ENCODE measurements at regions not wholly inside any gene's neighbourhood (a gene's known extent, or its start where the extent isn't known, plus 50 kb on each side); places are given as distances from the start of the nearest gene placed in this dataset.

DNA sequence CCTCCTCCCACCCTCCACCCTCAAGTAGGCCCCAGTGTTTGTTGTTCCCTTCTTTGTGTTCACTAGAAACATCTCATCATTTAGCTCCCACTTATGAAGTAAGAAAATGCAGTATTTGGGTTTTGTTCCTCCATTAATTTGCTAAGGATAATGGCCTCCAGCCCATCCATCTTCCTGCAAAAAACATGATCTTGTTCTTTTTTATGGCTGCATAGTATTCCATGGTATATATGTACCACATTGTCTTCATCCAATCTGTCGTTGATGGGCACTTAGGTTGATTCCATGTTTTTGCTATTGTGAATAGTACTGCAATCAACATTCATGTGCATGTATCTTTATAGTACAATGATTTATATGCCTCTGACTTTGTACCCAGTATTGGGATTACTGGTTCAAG is 416.8 kb upstream of the SASH1 start:
- intact Hi-C loops (cut with DNase I): no loop called here
- FAIRE-seq: no peak

DNA sequence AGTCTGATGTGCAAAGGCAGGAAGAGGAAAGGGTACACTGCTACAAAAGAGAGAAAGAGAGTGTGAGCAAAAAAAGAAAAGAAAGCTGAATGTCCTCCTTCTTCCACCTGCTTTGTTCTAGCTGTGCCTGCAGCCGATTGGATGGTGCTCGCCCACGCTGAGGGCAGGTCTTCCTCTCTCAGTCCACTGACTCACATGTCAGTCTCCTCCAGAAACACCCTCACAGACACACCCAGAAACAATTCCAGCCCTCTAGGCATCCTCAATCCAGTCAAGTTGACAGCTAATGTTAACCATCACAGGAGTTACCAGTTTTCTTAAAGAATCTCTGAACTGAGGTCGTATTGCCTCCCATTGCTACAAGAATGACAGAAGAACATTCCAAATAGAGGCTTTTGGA is 411.9 kb upstream of the SASH1 start:
- Histone ChIP-seq H3K4me3 (ENCODE audit: low read length in 3 of 3) (no peak overlapping the region), H3K27me3 (ENCODE audit: control insufficient read depth, insufficient read depth, low read length) (no peaks in the 10 kb centered on the region), H3K4me1 (ENCODE audit: control insufficient read depth in 2 of 3, insufficient read depth in 2 of 3, low read depth in 1 of 3, low read length in 3 of 3) (no peaks in the 10 kb centered on the region), H3K9me3 (ENCODE audit: control insufficient read depth in 2 of 3, insufficient read depth in 1 of 3, low read length in 3 of 3) (peaks cover 0 to 6% (median 3%) of the 10 kb centered on the region in 3 donors), H3K27ac (ENCODE audit: low read depth in 2 of 2, low read length in 2 of 2) (no peak overlapping the region), H3K9ac (ENCODE audit: low read length in 3 of 3) (no peak overlapping the region), H3K36me3 (ENCODE audit: control insufficient read depth in 2 of 3, insufficient read depth in 3 of 3, low read length in 3 of 3) (no peaks in the 10 kb centered on the region)
- FAIRE-seq (no peak), DNase-seq (no peak)
- intact Hi-C loops (cut with DNase I): no loop called here
- TF ChIP-seq, protein P1, sequence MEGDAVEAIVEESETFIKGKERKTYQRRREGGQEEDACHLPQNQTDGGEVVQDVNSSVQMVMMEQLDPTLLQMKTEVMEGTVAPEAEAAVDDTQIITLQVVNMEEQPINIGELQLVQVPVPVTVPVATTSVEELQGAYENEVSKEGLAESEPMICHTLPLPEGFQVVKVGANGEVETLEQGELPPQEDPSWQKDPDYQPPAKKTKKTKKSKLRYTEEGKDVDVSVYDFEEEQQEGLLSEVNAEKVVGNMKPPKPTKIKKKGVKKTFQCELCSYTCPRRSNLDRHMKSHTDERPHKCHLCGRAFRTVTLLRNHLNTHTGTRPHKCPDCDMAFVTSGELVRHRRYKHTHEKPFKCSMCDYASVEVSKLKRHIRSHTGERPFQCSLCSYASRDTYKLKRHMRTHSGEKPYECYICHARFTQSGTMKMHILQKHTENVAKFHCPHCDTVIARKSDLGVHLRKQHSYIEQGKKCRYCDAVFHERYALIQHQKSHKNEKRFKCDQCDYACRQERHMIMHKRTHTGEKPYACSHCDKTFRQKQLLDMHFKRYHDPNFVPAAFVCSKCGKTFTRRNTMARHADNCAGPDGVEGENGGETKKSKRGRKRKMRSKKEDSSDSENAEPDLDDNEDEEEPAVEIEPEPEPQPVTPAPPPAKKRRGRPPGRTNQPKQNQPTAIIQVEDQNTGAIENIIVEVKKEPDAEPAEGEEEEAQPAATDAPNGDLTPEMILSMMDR (IDR thresholded peaks at IDR 0.05; ENCODE audit: borderline replicate concordance, extremely low read depth, insufficient read depth): no peak

More for the DNA sequence above, 416.8 kb upstream of the SASH1 start:
- H3K36me3 ChIP-seq (ENCODE audit: control insufficient read depth in 2 of 3, insufficient read depth in 3 of 3, low read length in 3 of 3): no peaks in the 10 kb centered on the region
- no peaks in the 10 kb centered on the region for H3K4me1 ChIP-seq (ENCODE audit: control insufficient read depth in 2 of 3, insufficient read depth in 2 of 3, low read depth in 1 of 3, low read length in 3 of 3)
- no peak overlapping the region for H3K27ac ChIP-seq (ENCODE audit: low read depth in 2 of 2, low read length in 2 of 2)
- no peaks in the 10 kb centered on the region for H3K27me3 ChIP-seq (ENCODE audit: control insufficient read depth, insufficient read depth, low read length)
- TF ChIP-seq, protein P1 (IDR thresholded peaks at IDR 0.05; ENCODE audit: borderline replicate concordance, extremely low read depth, insufficient read depth): no peak
- peaks cover 0 to 9% (median 3%) of the 10 kb centered on the region in 3 donors for H3K9me3 ChIP-seq (ENCODE audit: control insufficient read depth in 2 of 3, insufficient read depth in 1 of 3, low read length in 3 of 3)
- DNase-seq: no peak
- no peak overlapping the region for H3K9ac ChIP-seq (ENCODE audit: low read length in 3 of 3)
- H3K4me3 ChIP-seq (ENCODE audit: low read length in 3 of 3): no peak overlapping the region

DNA sequence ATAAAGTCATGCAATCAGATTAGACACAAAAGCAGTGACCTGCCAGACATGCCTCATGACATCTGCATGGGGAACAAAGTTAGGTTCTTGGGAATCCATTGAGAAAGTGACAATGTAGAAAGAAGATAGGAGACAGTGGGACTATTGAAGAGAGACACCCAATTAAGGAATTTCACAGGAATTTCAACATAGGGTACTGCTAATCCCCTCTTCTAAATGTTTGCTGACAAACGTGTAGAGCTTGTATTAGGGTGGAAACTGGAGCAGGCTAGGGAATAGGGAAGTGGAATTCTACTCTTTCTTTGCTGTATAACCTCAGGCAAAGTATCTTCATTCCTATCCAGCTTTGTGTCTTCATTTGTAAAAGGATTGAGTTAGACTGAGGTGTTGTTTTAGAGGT is 409.4 kb upstream of the SASH1 start:
- Histone ChIP-seq H3K9me3 (ENCODE audit: control insufficient read depth in 2 of 3, insufficient read depth in 1 of 3, low read length in 3 of 3) (peaks cover 0 to 4% (median 1%) of the 10 kb centered on the region in 3 donors), H3K4me1 (ENCODE audit: control insufficient read depth in 2 of 3, insufficient read depth in 2 of 3, low read depth in 1 of 3, low read length in 3 of 3) (no peaks in the 10 kb centered on the region), H3K9ac (ENCODE audit: low read length in 3 of 3) (no peak overlapping the region), H3K4me3 (ENCODE audit: low read length in 3 of 3) (no peak overlapping the region), H3K27me3 (ENCODE audit: control insufficient read depth, insufficient read depth, low read length) (no peaks in the 10 kb centered on the region), H3K27ac (ENCODE audit: low read depth in 2 of 2, low read length in 2 of 2) (no peak overlapping the region), H3K36me3 (ENCODE audit: control insufficient read depth in 2 of 3, insufficient read depth in 3 of 3, low read length in 3 of 3) (no peaks in the 10 kb centered on the region)
- no peak for DNase-seq
- FAIRE-seq: no peak
- intact Hi-C loops (cut with DNase I): no loop called here
- TF ChIP-seq, protein P1 (IDR thresholded peaks at IDR 0.05; ENCODE audit: borderline replicate concordance, extremely low read depth, insufficient read depth): no peak

DNA sequence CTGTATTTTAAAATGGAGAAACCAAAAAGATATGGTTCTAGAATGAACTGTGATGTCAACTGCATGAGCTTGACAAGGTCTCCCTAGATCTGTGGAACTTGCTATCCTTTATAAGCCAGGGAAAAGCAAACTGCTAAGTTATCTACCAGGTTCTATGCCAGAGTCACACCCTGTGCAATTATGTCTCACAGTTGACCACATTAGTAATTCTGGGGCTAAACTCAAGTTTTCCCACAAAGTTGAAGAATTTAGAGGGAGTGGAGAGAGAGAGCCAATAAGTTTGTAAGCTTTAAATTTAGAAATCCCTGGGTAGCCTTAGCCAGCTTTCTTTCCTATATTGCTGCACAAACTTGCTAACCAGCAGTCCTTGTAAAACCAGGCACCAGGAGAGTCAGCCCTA is 407.0 kb upstream of the SASH1 start:
- FAIRE-seq: no peak
- Histone ChIP-seq H3K27ac (ENCODE audit: low read depth in 2 of 2, low read length in 2 of 2) (no peak overlapping the region), H3K4me3 (ENCODE audit: low read length in 3 of 3) (no peak overlapping the region), H3K4me1 (ENCODE audit: control insufficient read depth in 2 of 3, insufficient read depth in 2 of 3, low read depth in 1 of 3, low read length in 3 of 3) (no peaks in the 10 kb centered on the region), H3K9ac (ENCODE audit: low read length in 3 of 3) (no peak overlapping the region), H3K36me3 (ENCODE audit: control insufficient read depth in 2 of 3, insufficient read depth in 3 of 3, low read length in 3 of 3) (no peaks in the 10 kb centered on the region), H3K9me3 (ENCODE audit: control insufficient read depth in 2 of 3, insufficient read depth in 1 of 3, low read length in 3 of 3) (no peaks in the 10 kb centered on the region), H3K27me3 (ENCODE audit: control insufficient read depth, insufficient read depth, low read length) (no peaks in the 10 kb centered on the region)
- TF ChIP-seq, protein P1 (IDR thresholded peaks at IDR 0.05; ENCODE audit: borderline replicate concordance, extremely low read depth, insufficient read depth): no peak
- DNase-seq: no peak
- intact Hi-C loops (cut with DNase I): no loop called here

Data from kidney (tissue), 13 donors.